HG02588 (cell line): ENCODE measurements at regions not wholly inside any gene's neighbourhood (a gene's known extent, or its start where the extent isn't known, plus 50 kb on each side); places are given as distances from the start of the nearest gene placed in this dataset.

ENCODE experiments used
- ATAC-seq: cut with Tn5 transposase; IDR thresholded peaks from one replicate; pipeline ENCODE4 v1.9.1; 2021; ENCODE audit warnings: mild to moderate bottlenecking, moderate library complexity; ENCODE audit not compliant: unreplicated experiment

DNA sequence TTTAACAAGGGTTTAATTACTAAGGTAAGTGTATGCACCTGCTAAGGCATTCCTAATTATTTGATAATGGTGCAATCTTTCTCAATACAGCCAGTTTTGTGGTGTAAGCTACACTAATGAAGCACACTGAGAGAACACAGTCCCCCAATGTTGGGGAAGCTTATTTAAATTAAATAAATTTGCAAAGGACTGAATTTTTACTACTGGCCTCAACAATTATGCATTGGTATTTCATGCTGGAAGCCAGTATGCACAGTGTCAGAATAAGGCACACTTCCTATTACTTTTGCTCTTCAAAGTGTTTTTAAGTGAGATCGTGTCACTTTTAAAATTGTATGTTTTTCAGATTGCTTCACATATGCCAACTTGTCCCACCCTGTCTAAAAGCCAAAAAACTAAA, 103.2 kb upstream of the ZNF521 start:
- no peak for ATAC-seq

DNA sequence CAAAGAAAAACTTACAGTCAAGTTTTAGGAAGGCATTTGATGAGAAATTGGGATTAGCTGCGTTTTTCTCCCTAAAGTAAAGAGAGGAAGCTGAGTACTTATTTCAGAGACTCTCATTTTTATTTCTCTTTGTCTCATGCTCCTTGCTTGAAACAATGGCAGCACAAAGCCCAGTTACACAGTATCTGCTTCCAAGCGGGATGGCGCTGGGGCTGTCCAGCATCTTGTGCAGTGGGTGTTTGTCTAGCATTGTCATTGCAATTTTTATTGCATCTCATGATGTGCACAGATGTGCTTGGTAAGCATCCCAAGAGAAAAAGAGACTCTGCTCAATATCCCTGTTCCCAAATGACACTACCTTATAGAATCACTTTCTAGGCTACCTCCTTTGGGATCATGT, 102.8 kb upstream of the ZNF521 start:
- no peak for ATAC-seq

DNA sequence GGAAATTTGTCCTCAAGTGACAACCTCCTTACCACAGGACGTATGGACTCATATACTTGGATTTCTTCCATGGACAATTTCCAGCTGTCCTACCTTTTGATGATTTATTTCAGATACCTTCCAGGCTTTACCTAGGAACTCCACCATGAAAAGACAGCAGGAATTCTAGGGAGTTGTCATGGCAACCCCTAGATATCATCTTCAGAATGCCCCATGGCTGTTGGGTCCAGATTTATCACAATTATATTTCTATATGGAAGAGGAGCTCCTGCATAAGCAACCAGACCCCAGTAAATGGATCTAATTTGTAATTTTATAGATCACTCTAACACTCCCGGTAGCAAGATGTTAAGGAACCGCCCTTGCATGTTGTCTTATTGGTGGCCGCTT, 102.3 kb upstream of the ZNF521 start:
- no peak for ATAC-seq

DNA sequence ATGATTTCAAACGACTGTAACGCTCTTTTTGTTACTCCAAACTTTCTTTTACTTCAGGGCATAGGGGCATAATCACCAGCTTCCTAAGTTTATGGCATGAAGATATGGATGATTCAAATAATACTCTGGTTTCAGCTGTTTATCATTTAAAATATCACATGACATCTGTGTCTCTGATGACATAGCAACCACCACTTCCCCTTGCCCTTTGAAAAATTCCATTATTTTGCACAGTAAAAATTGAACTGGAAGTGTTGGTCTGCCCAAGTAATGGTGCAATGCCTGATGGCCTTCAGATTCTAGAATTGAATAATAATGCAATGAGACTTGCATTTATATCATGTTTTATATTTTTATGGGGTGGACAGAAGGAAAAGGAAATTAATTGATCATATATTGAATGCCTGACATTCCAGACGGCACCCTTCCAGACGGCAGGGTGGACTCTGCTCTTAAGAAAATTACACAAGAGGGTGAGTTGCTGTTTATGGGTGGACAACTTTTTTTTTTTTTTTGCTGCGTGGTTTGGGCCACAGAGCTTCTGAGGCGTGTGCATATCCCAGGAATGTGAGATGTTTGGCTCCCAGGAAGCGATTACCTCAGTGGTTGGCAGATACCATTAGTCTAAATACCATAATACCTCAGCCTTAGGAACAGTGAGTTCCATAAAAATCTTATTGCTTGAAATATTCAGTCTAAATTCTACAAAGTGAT, 101.7 kb upstream of the ZNF521 start:
- no peak for ATAC-seq

DNA sequence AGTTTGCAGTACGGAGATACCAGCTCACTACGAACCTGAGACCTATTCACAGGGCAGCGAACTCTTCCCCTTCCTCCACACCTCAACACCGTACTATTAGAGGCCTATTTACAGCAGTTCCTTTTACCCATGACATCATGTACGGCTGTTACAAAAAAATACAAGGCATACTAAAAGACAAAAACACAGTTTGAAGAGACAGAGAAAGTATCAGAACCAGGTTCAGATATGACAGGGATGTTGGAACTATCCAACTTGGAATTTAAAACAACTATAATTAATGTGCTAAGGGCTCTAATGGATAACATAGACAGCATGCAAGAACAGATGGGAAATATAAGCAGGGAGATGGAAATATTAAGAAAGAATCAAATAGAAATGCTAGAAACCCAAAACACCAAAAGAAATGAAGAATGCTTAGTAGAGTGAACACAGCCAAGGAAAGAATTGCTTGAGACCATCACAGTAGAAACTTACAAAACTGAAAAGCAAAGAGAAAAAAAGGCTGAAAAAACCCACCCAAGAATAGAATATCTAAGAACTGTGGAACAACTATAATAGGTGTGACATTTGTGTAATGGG, 99.2 kb upstream of the ZNF521 start:
- no peak for ATAC-seq

DNA sequence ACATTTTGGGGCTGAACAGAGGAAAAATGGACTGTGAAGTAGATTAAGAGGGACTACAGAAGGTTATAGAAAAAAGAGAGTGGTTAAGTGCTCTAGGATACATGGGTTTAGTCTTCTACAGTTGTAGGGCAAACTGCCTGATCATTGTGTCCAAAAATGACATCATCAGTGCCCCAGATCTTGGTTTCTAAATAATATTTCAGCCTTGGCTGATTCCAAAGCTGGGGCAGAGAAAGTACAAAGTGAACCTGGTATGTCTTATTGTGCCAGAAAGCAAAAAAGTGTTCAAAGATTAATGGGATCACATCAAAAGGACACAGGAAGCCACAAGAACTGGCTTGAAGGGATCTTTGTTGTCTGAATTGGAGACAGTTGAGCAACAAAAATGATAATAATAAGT, 97.1 kb upstream of the ZNF521 start:
- no peak for ATAC-seq

DNA sequence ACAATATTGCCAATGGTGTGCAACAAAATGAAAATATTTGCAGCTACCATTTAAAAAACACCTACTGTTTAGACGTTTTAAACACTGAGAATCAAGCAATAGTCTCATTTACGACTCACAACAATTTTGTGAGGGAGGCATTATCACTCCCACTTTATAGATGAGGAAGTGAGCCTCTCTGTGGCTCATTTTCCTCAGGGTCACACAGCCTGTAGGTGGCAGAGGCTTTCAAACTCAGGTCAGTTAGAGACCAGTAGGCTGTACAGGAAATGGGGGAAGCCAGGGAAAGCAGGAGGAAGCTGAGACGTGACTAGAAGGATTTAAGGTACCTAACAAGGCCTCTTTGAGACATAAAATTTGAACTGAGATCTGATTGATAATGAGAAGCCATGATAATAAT, 95.0 kb upstream of the ZNF521 start:
- ATAC-seq, result no peak

DNA sequence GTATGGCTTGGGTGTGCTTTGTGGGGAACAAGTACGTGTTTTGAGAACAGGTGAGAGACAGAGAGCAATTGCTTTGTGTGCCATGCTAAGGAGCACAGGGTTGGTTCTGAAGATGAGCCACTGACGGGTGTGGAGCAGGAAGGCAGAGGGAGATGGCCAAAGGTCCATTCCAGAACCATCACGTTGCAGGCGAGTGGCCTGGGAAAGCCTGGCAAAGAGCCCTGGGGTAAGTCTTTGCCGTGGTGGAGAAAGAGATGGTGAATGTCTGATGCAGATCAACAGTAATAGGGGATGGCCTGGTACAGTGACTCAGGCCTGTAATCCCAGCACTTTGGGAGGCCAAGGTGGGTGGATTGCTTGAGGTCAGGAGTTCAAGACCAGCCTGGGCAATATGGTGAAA, 93.5 kb upstream of the ZNF521 start:
- ATAC-seq, result no peak

DNA sequence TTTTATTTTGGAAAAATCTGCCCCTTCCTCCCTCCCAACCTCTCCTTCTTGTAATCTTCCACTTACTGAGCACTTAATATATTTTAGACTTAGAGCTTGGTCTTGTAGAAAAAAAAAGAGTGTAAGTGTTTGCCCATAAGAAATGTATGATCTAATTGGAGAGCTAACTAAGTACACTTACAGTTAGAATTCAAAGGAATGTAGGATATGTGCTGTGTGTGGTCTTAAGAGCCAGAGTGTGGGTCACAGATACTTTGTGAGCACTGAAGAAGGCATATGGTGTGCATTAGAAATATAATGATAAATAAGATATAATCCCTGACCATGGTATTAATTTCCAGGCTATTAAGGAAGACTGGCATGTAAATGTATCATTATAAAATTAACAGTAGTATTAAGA, 91.8 kb upstream of the ZNF521 start:
- ATAC-seq, result no peak

DNA sequence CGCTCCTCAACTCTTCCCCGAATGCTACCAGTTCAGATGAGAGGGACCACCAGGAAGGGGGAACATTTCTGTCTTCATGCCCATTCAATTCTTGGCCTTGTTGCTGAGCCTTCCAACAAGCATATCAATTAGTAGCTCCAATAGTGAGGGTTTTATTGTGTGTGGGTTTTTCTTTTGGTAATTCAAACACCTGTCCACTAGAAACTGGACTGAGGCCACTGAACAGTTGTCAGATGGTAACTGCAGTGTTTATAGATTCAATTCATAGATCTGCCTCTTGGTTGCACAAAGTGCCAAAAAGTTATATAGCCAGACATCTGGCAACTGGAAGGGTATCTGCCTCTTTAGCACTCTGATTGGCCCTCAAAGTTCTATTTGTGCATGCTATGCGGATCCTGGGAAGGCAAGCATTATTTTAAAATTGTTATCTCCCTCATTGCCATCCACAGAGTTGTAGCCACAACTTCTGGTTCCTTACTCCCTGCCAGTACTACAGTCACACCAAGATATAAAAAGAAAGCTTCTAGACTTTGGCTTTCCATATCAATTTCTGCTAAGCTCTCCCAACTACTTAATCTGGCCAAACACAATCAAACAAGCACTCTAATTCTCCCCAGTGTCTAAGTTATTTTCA, 83.3 kb upstream of the ZNF521 start:
- no peak for ATAC-seq

DNA sequence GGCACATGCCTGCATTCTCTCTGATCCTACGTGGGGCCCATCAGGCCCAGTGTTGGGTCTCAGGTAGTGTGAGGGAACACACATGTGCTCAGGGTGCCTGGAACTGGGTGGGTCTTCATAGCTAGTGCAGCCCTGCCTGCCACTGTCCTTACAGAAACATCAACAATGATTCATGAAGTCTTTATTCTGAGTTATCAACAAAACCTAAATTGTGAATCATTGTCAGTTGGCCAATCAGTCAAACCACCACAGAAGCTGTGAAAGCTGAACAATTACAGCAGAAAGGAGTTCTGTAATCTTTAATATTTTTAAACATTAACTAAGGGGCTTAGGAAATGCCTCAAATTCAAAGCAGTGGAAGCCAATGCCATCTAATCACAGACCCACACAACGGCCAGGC, 82.8 kb upstream of the ZNF521 start:
- ATAC-seq, result no peak

DNA sequence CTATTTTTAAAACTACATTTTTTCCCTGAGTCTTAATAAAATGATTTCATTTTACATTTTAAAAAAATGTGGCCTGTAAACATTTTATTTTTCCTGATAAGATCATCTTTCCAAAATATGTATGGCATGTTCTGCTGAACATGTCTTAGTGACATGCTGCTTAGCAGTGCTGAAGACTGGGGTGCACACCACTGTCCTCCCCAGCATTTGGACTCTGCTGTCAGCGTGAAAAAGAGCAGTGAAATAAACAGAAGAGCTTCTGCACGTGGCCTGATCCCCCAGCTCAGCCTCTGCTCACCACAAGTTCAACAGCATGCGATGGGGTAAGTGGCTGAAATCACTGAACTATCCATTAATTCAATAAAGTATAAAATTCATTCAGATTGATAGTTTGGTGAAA, 81.6 kb upstream of the ZNF521 start:
- no peak for ATAC-seq

DNA sequence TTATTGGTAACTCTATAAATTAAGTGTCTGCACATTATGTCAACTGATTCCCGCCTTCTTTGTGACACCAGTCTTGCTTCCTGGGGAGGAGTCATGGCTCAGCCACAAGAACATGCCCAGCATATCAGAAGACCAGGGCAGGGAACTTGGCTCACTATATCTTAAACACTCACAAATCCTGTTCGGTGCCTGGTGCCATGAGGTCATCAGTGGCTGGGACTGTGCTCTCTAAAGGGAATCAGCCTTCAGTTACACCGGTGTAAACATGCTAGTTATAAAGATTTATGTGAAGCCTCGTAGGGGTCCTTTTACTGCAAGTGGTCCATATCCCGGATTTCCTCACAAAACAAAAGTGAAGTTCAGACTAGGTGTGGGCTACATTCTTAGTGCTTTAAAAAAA, 73.1 kb upstream of the ZNF521 start:
- ATAC-seq, result no peak

DNA sequence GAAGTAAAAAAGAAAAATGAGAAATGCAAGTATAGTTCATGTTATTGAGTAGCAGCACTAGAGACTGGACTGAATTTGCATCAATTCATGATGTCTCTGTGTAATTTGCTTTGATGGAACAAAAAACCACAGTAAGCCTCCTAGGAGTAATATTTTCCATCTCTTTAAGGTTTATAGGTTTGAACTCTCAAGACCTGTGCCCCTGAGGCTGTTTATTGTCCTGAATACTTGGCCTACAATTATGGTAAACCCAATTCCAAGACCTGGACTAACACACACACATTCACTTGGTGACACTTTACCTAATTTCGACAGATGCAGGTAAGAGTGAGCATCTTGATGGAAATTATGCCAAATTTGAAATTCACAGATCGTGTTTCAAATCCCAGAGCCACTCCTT, 71.8 kb upstream of the ZNF521 start:
- ATAC-seq, result no peak

DNA sequence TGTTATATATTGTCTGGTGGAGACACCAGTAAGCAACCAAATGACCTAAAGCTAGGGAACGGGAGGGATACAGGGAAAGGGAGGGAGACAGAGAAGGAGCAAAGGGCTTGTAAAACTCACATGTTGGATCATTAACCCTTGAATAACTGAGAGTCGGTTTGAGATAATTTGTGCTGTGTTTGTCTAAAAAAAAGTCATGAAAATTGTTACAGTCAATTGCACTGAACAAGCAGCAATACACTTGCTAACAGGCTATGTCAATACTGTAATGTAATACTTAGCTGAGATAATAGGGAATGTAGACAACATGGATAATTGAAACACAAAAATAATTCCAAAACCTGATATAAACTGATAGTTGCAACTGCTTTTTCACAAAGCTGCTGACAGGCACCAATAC, 71.3 kb upstream of the ZNF521 start:
- no peak for ATAC-seq

DNA sequence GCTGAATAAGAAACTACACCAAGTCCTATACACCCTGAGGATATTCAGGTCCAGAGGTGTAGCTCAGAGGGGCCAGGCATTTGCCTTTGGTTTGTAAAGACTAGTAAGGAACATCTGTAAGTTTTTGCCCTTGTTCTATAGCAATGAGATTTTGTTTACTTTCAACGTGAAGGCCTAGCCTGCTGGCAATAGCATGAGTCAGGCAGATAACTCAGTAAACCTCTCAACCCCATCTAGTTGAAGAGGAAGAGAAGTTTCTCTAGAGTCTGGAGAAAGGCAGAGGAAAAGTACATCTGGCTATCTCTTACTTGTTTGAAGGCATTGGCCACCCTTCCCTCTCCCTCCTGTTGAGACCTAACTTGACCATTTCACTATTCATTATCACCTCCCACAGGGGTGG, 70.3 kb upstream of the ZNF521 start:
- no peak for ATAC-seq

DNA sequence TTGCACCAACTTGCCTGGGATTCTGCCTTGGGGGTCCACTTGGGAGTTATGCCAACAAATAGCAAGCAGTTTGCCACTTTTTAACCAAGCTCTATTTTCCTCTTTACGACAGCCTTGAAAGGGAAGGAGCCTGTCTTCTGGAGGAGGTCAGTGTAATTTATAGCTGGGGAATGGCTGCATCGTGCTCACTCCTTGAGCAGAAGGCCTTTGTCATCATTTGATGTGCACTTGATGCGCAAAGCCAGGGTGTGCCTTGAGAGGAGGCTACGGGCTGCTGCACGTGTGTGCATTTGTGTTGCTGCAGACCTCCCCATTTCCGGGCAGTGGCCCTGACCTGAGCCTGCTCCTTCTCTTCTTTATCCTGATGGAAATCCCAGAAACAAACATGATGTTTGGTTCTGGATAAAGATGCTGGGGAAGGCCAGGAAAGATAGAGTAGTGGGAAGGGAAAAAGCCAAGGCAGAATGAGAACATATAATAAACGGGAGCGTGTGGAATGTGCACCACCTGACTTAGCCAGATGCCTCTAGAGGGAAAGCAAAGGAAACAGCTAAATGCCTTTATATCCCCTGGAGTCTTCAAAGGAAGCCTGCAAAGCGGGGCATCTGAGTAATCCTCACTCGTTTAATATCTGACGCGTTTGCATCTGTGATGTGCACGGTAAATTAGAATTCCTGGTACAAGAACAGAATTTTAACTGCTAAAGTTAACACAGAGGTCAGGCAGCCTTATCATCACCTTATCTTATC, 68.3 kb upstream of the ZNF521 start:
- ATAC-seq, result no peak

DNA sequence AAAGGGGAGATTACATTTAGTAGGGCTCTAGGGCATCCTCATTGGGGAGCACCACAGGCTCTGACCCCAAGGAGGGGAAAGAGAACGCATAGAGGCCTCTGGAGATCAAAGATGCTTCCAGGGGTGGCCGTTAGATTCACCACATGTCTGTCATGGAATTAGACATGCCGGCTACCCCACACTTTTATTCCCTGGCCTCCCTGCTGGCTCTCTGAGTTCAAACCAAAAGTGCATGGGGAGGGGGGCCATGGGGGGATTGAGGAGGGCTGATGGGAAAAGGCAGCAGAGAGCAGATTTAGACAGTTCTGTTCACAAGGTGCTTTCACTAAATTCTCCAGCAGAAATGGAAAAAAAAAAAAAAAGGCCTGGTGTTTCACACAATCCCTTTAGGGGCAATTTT, 64.4 kb upstream of the ZNF521 start:
- no peak for ATAC-seq

DNA sequence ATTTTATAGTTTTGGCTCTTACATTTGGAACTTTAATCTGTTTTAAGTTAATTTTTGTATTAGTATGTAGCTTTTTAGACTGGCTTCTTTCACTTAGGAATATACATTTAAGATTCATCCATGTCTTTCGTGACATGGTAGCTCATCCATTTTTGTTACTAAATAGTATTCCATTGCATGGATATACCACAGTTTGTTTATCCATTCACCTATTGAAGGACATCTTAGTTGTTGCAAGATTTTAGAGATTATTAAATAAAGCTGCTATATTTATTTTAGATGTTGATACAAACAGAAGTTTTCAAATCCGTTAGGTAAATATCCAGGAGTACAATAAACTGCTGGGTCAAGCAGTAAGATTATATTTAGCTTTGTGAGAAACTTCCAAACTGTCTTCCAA, 58.0 kb upstream of the ZNF521 start:
- ATAC-seq, result no peak

DNA sequence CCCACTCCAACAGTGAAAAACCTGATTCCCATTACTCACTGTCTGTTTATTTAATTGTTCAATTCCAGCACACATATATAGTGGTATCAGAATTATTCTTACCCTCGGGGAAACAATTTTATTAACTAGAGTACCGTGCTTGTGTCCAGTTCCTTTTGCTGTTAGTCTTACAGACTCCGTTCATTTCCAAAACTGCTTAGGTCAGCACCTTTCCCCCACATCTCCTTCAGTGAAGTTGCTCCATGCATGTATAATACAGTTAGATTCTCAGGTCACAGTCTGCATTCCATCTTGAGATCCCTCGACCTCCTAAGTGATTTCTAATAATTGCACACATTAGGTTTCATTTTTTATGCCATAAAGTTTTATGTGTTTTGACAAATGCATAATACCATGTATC, 56.3 kb upstream of the ZNF521 start:
- no peak for ATAC-seq
